Memory B cell (primary cell): ENCODE measurements at regions not wholly inside any gene's neighbourhood (a gene's known extent, or its start where the extent isn't known, plus 50 kb on each side); places are given as distances from the start of the nearest gene placed in this dataset.
"Not testable (repeated sequence)": the region's sequence is repeated elsewhere in the genome, so short reads cannot be mapped to it uniquely, and the experiment has no call there.

Experiments
- ATAC-seq: fragments of 150-1000 bp; cut with Tn5 transposase; 2 replicates; pipeline ENCODE4 v1.10.0; 2021; ENCODE audit warnings: low read depth, mild to moderate bottlenecking, moderate library complexity
- DNase-seq, 2 donors: peaks; one replicate each; pipeline ENCODE4 v3.0.0; 2022; ENCODE audit warnings: low spot score in 2 of 2
- H3K27ac Mint-ChIP-seq: one replicate; pipeline ENCODE4 v1.8.0; 2022; ENCODE audit warnings: mild to moderate bottlenecking, moderate library complexity, mixed read lengths
- H3K27me3 Mint-ChIP-seq: one replicate; pipeline ENCODE4 v1.8.0; 2022; ENCODE audit warnings: mixed read lengths
- H3K36me3 Mint-ChIP-seq: one replicate; pipeline ENCODE4 v1.8.0; 2022; ENCODE audit warnings: mild to moderate bottlenecking, mixed read lengths
- H3K4me1 Mint-ChIP-seq: one replicate; pipeline ENCODE4 v1.8.0; 2022; ENCODE audit warnings: mixed read lengths
- H3K4me3 Mint-ChIP-seq: one replicate; pipeline ENCODE4 v1.8.0; 2022; ENCODE audit warnings: mild to moderate bottlenecking, moderate library complexity, mixed read lengths
- H3K9me3 Mint-ChIP-seq: one replicate; pipeline ENCODE4 v1.8.0; 2022; ENCODE audit warnings: mixed read lengths

- no peak overlapping the region for H3K27ac Mint-ChIP-seq
- ATAC-seq, result no peak
Measured at GRCh38 chrX:1748408-1748807, 133.5 kb downstream of the ASMT start.

GRCh38 chrX:1749499-1749898, 134.6 kb downstream of the ASMT start:
- Mint-ChIP-seq H3K27me3 (no peaks in the 10 kb centered on the region), H3K36me3 (peaks cover 34% of the 10 kb centered on the region), H3K27ac (no peak overlapping the region), H3K9me3 (peaks cover 2% of the 10 kb centered on the region), H3K4me3 (no peak overlapping the region), H3K4me1 (peaks cover 4% of the 10 kb centered on the region)
- DNase-seq, result no peak
- ATAC-seq, result no peak

More at GRCh38 chrX:1748408-1748807, 133.5 kb downstream of the ASMT start:
- no peaks in the 10 kb centered on the region for H3K27me3 Mint-ChIP-seq
- H3K4me1 Mint-ChIP-seq, result peaks cover 4% of the 10 kb centered on the region
- no peak for DNase-seq
- H3K36me3 Mint-ChIP-seq, result peaks cover 45% of the 10 kb centered on the region
- H3K9me3 Mint-ChIP-seq, result peaks cover 8% of the 10 kb centered on the region
- H3K4me3 Mint-ChIP-seq, result no peak overlapping the region

GRCh38 chrX:1750267-1750666, 135.4 kb downstream of the ASMT start:
- no peak for DNase-seq
- ATAC-seq, result no peak
- peaks cover 26% of the 10 kb centered on the region for H3K36me3 Mint-ChIP-seq
- H3K27ac Mint-ChIP-seq, result no peak overlapping the region
- peaks cover 4% of the 10 kb centered on the region for H3K4me1 Mint-ChIP-seq
- no peaks in the 10 kb centered on the region for H3K27me3 Mint-ChIP-seq
- H3K9me3 Mint-ChIP-seq, result peaks cover 2% of the 10 kb centered on the region
- no peak overlapping the region for H3K4me3 Mint-ChIP-seq

GRCh38 chrX:1751781-1752180, 136.9 kb downstream of the ASMT start:
- Mint-ChIP-seq H3K9me3 (peaks cover 2% of the 10 kb centered on the region), H3K27me3 (no peaks in the 10 kb centered on the region), H3K36me3 (peaks cover 18% of the 10 kb centered on the region), H3K4me3 (no peak overlapping the region), H3K4me1 (peaks cover 4% of the 10 kb centered on the region), H3K27ac (no peak overlapping the region)
- no peak for DNase-seq
- no peak for ATAC-seq

GRCh38 chrX:1752799-1753198, 137.9 kb downstream of the ASMT start:
- DNase-seq, H3K4me1 Mint-ChIP-seq, H3K27me3 Mint-ChIP-seq, H3K4me3 Mint-ChIP-seq, H3K27ac Mint-ChIP-seq, ATAC-seq, H3K9me3 Mint-ChIP-seq: not testable (repeated sequence)
- peaks cover 20% of the 10 kb centered on the region for H3K36me3 Mint-ChIP-seq

GRCh38 chrX:1754077-1754476, 139.2 kb downstream of the ASMT start:
- Mint-ChIP-seq H3K27me3 (no peaks in the 10 kb centered on the region), H3K4me1 (peaks cover 4% of the 10 kb centered on the region), H3K4me3 (no peak overlapping the region), H3K27ac (no peak overlapping the region), H3K36me3 (peaks cover 20% of the 10 kb centered on the region), H3K9me3 (peaks cover 4% of the 10 kb centered on the region)
- DNase-seq, result no peak
- no peak for ATAC-seq

GRCh38 chrX:1763294-1763693, 148.4 kb downstream of the ASMT start:
- Mint-ChIP-seq H3K9me3 (peaks cover 10% of the 10 kb centered on the region), H3K36me3 (peaks cover 16% of the 10 kb centered on the region), H3K4me3 (no peak overlapping the region), H3K27me3 (peaks cover 2% of the 10 kb centered on the region), H3K27ac (no peak overlapping the region), H3K4me1 (peaks cover 6% of the 10 kb centered on the region)
- DNase-seq (no peak), ATAC-seq (no peak)

GRCh38 chrX:1764883-1765364, 150.1 kb downstream of the ASMT start:
- not testable (repeated sequence) for H3K27me3 Mint-ChIP-seq, ATAC-seq, H3K4me3 Mint-ChIP-seq, H3K27ac Mint-ChIP-seq, DNase-seq, H3K4me1 Mint-ChIP-seq
- Mint-ChIP-seq H3K9me3 (peaks cover 11% of the 10 kb centered on the region), H3K36me3 (peaks cover 10% of the 10 kb centered on the region)

- peaks cover 21% of the 10 kb centered on the region for H3K36me3 Mint-ChIP-seq
- DNase-seq, result no peak
- peaks cover 17% of the 10 kb centered on the region for H3K9me3 Mint-ChIP-seq
- H3K4me3 Mint-ChIP-seq, result no peak overlapping the region
- ATAC-seq, result no peak
- H3K27me3 Mint-ChIP-seq, result peaks cover 2% of the 10 kb centered on the region
- peaks cover 6% of the 10 kb centered on the region for H3K4me1 Mint-ChIP-seq
- no peak overlapping the region for H3K27ac Mint-ChIP-seq
Measured at GRCh38 chrX:1767026-1767425, 152.2 kb downstream of the ASMT start.

- DNase-seq (no peak), ATAC-seq (no peak)
- Mint-ChIP-seq H3K4me3 (no peak overlapping the region), H3K27me3 (no peaks in the 10 kb centered on the region), H3K4me1 (no peaks in the 10 kb centered on the region), H3K36me3 (peaks cover 14% of the 10 kb centered on the region), H3K27ac (no peak overlapping the region), H3K9me3 (peaks cover 7% of the 10 kb centered on the region)
Measured at GRCh38 chrX:1778817-1779216, 164.0 kb downstream of the ASMT start.

- Mint-ChIP-seq H3K4me3 (no peak overlapping the region), H3K9me3 (peaks cover 7% of the 10 kb centered on the region), H3K27ac (no peak overlapping the region), H3K36me3 (peaks cover 15% of the 10 kb centered on the region), H3K4me1 (no peaks in the 10 kb centered on the region), H3K27me3 (no peaks in the 10 kb centered on the region)
- no peak for DNase-seq
- no peak for ATAC-seq
Measured at GRCh38 chrX:1779626-1780025, 164.8 kb downstream of the ASMT start.

- DNase-seq (no peak), ATAC-seq (no peak)
- Mint-ChIP-seq H3K4me1 (no peaks in the 10 kb centered on the region), H3K27ac (no peak overlapping the region), H3K36me3 (peaks cover 19% of the 10 kb centered on the region), H3K4me3 (no peak overlapping the region), H3K27me3 (no peaks in the 10 kb centered on the region), H3K9me3 (peaks cover 11% of the 10 kb centered on the region)
Measured at GRCh38 chrX:1781766-1782165, 166.9 kb downstream of the ASMT start.

GRCh38 chrX:1784773-1785172, 169.9 kb downstream of the ASMT start:
- H3K4me1 Mint-ChIP-seq, result no peaks in the 10 kb centered on the region
- H3K27me3 Mint-ChIP-seq, result no peaks in the 10 kb centered on the region

GRCh38 chrX:1788300-1788911, 173.5 kb downstream of the ASMT start:
- DNase-seq, result no peak
- Mint-ChIP-seq H3K4me3 (no peak overlapping the region), H3K4me1 (no peaks in the 10 kb centered on the region), H3K27me3 (no peaks in the 10 kb centered on the region), H3K27ac (no peak overlapping the region), H3K9me3 (peaks cover 11% of the 10 kb centered on the region), H3K36me3 (peaks cover 11% of the 10 kb centered on the region)
- no peak for ATAC-seq

More at GRCh38 chrX:1784773-1785172, 169.9 kb downstream of the ASMT start:
- Mint-ChIP-seq H3K36me3 (peaks cover 19% of the 10 kb centered on the region), H3K4me3 (no peak overlapping the region), H3K9me3 (peaks cover 11% of the 10 kb centered on the region), H3K27ac (no peak overlapping the region)
- DNase-seq, result no peak
- no peak for ATAC-seq

GRCh38 chrX:1792636-1793035, 177.8 kb downstream of the ASMT start:
- Mint-ChIP-seq H3K27me3 (no peaks in the 10 kb centered on the region), H3K27ac (no peak overlapping the region), H3K4me1 (no peaks in the 10 kb centered on the region), H3K9me3 (no peaks in the 10 kb centered on the region), H3K36me3 (no peaks in the 10 kb centered on the region), H3K4me3 (no peak overlapping the region)
- DNase-seq (no peak), ATAC-seq (no peak)
